HG03571 (cell line): ENCODE measurements at regions not wholly inside any gene's neighbourhood (a gene's known extent, or its start where the extent isn't known, plus 50 kb on each side); places are given as distances from the start of the nearest gene placed in this dataset.

Source experiments
- ATAC-seq: cut with Tn5 transposase; IDR thresholded peaks from one replicate; pipeline ENCODE4 v1.9.1; 2021; ENCODE audit not compliant: unreplicated experiment

GRCh38 chr20:4070323-4071177, 55.2 kb upstream of the RNF24 start:
- ATAC-seq, result no peak

- no peak for ATAC-seq
These were observed 54.4 kb upstream of the RNF24 start for GRCh38 chr20:4069751-4070150.

GRCh38 chr20:4068708-4069107, 53.4 kb upstream of the RNF24 start:
- ATAC-seq, result no peak

- ATAC-seq, result no peak
These were observed 52.4 kb upstream of the RNF24 start for GRCh38 chr20:4067600-4068261.

GRCh38 chr20:4066551-4066950, 51.2 kb upstream of the RNF24 start:
- no peak for ATAC-seq

- ATAC-seq, result no peak
These were observed 50.1 kb upstream of the RNF24 start for GRCh38 chr20:4065391-4065844.
